ENCODE measurements at regions not wholly inside any gene's neighbourhood (a gene's known extent, or its start where the extent isn't known, plus 50 kb on each side); places are given as distances from the start of the nearest gene placed in this dataset.

GRCh38 chr10:65497837-65498236, 1428.0 kb upstream of the LRRTM3 start:
- TF ChIP-seq POLR2A (IDR thresholded peaks at IDR 0.05) (no peak), CTCF (IDR thresholded peaks at IDR 0.05) (no peak)
